Head of caudate nucleus (tissue), 42 donors: ENCODE measurements at regions not wholly inside any gene's neighbourhood (a gene's known extent, or its start where the extent isn't known, plus 50 kb on each side); places are given as distances from the start of the nearest gene placed in this dataset.

Experiments
- DNase-seq, 42 donors: peaks; one replicate each; pipeline versions ENCODE4 v3.0.0 to v3.0.0-alpha.2; 2020 to 2021; ENCODE audit warnings: mixed read lengths in 7 of 42
- intact Hi-C: fragments of 100-400 bp; cut with DNase I; formaldehyde crosslinking; loops from one replicate; pipeline ENCODE4 v1.15.0; 2022

DNA sequence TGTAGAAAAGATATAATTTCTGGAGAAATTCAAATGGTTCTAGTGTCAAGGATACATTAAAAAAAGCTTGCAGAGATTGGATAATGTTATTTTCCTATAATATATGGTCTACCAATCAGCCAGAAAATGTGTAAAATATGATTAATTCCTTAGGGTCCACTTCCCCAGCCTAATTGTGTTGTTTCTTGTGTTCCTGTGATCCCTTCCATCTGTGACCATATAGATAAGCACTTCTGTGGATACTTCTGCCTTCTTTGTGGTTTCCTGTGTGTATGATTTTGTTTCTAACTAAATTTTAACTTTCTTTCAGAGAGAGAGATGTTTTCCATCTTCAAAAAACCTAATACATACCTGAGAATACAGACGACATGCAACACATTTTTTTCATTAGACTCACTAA is 367.1 kb upstream of the PIK3C3 start:
- intact Hi-C loops, result no loop called here
- DNase-seq, result no peak

DNA sequence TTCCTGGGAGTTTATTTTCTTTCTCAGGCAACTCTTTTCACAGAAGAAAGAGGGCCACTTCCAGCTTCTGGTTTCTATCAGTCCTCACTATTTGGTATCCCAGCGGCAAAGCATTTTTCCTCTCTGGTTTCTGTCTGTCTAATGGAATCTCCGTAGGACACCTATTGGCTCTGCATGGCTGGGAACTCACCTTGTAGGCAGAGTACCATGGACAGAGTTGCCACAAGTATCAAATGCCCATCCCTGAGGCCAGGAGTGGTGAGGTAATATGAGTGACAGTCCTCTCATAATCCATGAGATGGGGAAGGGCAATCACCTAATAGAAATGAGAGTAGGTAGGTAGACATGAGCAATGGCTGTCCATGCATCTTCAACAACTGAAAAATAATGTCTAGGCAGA is 369.5 kb upstream of the PIK3C3 start:
- intact Hi-C loops, result no loop called here

DNA sequence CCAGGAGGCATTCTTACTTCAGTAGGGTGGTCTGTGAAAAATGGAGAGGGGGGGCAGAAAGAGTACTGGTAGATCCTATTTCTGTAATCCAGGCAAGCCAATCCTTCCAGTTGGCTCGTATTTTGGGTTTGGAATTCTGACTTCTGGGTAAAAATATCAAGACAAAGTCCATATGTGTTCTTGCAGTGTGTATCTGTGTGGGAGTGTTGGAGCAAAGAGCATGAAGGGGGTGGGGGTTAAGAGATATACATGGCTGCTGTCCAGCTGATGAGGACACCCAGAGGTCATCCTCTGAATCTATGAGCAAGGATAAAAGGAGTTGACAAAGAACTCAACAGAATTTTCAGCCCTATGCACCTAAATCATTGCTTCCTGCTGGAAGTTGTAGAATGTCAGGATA is 375.8 kb upstream of the PIK3C3 start:
- no peak for DNase-seq
- intact Hi-C loops, result no loop called here

More for the DNA sequence above, 369.5 kb upstream of the PIK3C3 start:
- DNase-seq, result no peak

DNA sequence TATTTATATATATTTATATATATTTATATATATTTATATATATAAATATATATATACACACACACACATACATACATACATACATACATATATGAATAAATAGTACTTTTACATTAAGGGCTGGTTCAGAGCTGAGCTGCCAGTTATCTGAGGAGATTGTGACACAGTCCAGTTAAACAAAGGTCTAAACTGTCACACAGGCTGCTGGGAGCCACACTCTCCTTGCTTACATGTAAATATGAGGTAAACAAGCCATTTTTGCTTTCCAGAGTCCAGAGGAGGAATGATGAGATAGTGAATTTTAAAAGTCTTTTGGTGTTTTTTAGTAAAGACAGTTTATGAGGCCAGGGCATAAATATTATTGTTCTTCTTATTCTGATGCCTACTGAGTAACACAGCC is 377.5 kb upstream of the PIK3C3 start:
- DNase-seq, result no peak
- intact Hi-C loops, result no loop called here

DNA sequence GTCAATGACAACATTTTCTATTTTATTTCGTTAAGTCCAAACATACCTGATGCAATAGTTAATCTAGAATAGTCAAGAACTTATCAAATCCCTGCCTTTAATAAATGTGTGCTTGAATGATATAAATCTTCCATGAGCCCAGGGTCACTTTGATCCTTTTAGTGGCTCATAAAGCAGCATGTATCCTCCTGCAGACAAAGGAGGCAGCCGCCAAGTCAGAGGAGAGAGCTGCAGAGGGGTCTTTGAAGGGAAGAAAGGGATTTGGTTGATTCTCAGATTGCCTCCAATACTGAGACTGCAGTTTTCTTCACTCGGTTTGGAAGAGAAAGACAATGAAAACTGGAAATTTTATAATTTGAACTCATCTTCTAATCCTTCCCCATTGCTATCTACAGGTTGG is 378.4 kb upstream of the PIK3C3 start:
- DNase-seq, result no peak
- intact Hi-C loops, result no loop called here

DNA sequence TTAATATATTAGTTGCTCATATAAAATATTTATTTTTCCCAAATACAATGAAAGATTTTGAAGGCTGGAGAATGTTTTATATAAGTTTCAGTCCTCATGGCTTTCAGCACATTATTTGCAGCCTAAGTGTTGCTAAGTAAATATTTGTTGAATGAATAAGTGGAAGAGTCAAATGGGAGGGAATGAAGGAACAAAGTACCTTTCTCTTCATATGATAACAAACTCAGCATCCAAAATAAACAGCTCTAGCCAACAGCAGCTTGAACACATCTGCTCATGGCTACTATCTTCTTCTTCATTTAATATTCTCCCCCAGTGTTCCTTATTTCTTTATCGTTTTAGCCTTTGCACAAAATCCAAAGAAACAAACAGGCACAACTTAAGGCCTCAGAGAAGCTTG is 385.2 kb upstream of the PIK3C3 start:
- intact Hi-C loops, result no loop called here
- DNase-seq, result no peak

DNA sequence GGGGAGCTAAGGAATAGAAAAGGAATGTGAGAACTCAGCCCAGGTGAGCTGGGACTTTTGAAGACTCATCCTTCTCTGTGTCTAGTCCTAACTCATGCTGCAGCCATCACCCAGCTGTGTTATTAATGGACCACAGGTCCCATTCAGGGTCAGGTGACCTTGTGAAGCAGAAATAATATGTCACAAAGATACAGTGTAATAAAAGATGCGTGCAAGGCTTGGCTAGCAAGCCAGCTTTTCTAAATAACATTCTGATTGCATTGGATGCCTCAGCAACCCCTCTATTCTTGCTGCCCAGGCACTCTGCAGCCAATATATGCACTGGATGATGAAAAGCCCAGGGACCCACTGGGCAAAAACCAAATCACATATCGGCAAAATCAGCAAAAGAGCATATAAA is 393.1 kb upstream of the PIK3C3 start:
- intact Hi-C loops, result no loop called here
- no peak for DNase-seq

DNA sequence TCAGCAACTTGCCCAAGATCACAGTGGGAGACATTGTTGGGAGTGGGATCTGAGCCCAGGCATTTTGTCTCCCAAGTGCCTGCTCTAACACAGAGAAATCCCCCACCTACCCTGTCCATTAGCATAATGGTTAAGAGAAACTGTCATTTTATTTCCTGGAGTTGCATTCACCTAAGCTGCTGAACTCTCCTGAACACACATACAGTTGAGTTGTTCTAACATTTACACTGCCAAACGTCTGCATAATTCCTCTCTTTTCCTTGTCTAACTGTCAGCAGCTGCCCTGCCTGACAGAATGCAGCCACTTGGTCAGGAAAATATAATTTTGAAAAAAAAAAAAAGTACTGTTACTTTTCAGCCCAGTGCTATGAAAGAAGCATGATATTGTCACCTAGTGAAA is 396.3 kb upstream of the PIK3C3 start:
- peak in 1 of 42 donors; percentile 10 for DNase-seq
- intact Hi-C loops, result no loop called here

DNA sequence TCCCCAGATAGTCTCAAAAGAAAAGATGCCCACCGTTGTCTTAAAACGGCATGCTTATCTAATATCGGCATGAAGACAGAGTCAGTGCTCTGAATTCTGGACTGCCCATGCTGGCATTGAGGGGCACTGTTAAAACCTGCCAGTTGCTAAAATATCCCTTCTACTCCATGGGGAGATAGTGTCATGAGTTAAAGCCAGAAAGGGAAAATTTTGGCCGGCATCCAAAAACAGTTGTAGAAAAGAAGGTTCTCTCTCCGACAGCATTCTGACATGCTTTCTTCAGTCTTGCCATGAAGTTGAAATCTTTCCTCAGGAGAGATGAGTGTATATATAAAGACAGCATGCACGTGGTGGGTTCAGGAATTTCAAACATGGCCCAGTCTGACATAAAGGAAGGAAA is 401.3 kb upstream of the PIK3C3 start:
- no peak for DNase-seq
- intact Hi-C loops, result no loop called here

DNA sequence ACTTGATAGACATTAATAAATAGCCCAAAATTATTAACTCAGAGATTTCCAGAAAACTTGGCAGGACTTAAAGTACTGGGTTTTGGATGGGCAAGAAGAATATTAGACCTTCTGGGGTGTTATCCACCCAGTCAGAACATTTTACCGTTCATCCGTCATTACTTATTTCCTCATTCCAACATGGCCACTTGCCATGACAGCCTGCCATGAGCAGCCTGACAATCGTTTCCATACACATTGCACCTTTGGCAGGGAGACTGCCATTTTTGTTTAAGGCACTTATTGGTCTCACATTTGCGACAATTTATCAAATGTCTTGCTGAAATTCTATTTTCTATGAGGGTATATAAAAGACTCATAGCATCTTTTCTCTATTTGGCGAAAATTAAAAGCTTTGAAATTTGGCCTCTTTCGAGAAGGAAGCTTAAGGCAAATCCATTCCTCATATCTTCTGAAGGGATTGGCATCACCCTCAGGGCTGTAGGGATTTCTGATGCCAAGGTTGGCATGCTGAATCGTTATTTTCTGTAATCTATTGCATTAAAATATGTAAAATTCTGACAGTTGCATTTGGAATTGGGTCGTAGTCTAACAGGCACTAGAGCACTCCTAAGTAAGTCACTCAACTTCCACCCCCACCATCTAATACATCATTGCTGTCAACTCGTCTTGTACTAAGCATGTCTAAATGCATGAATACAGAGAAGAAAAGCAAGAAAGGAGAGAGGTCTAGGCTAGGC is 406.3 kb upstream of the PIK3C3 start:
- DNase-seq, result peak in 3 of 42 donors; percentile 7 to 43 (median 21)
- intact Hi-C loops, result no loop called here

DNA sequence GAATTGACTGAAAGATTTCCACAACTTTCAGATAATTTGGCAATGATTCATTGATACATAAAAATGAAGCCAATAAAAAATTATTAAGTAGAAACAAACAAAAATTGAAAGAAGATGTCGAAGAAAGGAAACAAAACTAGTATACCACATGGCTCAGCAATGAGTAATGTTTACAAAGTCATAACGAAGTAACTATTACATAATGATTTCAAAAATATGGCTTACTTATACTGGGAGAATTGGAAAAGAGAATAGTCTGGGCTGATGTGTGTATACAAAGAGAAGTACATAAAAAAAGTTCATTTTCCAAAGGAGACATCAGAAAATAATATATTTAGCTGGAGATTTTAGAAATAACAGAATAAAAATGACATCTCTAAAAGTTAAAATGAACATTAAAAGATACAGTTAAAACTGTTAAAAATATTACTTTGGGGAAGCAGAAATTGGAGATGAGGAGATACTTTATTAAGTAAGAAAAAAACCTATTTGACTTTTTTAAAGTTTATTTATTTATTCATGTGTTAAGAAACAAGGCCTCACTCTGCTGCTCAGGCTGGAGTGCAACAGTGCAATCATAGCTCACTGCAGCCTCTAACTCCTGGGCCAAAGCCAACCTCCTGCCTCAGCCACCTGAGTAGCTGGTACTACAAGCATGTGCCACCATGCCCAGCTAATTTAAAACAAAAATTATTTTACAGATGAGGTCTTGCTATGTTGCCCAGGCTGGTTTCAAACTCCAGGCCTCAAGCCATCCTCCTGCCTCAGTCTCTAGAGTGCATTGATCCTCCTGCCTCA is 409.7 kb upstream of the PIK3C3 start:
- no peak for DNase-seq
- intact Hi-C loops, result no loop called here

DNA sequence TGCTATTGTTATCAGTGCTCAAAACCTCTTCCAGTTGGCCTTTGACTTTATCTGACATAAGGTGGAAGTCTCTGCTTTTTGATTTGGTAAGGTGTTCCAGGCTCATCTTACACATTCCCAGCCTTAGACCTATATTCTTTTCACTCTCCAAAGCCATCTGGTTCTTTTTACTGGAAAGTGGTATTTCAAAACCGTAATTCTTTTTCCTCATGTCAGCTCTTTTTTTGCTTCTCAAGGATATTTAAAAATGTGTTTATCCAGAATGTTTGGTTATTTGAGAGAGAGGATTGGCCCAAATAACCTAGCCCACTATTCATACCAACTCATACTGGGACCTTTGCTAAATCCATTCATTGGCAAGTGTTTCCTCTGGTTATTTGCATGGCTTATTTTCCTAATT is 411.2 kb upstream of the PIK3C3 start:
- intact Hi-C loops, result no loop called here
- DNase-seq, result no peak

DNA sequence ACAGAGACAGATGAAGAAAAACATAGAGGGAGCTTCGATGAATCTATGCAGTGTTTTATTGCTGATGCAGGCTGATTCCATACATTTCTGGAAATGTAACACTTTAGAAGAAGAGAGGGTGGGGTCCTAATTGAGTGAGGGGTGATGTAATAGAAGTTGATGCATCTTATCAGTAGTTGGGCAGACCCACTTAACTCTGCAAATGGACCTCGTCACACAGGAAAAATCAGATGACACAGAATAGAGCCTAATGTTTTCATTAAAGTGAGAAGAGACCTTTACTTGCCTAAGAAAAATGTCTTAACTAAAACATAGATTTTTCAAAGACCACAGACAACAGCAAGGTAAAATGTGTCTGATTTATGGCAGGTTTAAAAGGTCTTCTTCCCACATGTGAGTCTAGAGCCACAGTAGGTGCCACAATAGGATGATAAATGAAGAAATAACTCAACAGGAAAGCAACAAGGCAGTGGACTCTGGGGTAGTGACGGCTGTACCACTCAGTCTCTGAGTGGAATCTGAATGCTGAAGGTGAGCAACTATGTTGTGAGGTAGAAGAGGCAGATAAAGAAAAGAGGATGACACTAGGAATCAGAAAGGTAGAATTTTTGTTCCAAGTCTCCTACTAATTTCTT is 414.7 kb upstream of the PIK3C3 start:
- DNase-seq, result no peak
- intact Hi-C loops, result no loop called here

DNA sequence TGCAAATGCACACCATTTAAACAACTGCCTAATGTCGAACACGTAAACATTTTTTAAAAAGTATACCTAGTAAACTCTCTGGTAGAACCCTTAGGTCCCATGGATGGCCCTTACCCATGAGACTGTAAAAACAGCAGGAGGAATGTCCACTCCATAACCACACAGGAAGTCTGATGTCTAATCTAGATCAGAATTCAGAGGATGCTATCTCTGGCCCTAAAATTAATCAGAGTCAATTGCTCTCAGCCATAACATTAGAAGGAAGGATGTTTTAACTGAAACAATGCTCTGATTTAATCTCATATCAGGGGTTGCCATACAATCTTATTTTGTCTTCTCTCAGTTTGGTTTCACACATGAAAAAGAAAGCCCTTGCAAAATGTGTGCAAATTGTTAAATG is 416.3 kb upstream of the PIK3C3 start:
- no peak for DNase-seq
- intact Hi-C loops, result no loop called here

DNA sequence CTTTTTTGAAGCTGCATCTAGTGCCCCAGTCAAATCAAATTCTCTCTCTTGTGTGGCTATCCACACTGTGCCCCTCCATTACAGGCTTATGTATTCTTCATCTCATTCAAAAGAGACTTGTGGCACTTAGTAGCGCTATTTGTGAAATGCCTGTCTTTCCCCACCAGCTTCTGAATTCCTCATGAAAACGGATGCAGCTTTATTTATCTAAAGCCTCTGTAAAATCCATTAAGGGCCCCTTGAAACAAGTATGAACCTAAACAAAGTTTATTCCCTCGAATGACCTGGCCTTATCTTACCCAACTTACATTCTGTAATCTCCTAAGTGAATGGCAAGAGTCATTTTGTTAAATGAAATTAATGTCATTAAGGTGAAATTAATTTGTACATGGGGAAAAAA is 417.4 kb upstream of the PIK3C3 start:
- intact Hi-C loops, result no loop called here
- no peak for DNase-seq

DNA sequence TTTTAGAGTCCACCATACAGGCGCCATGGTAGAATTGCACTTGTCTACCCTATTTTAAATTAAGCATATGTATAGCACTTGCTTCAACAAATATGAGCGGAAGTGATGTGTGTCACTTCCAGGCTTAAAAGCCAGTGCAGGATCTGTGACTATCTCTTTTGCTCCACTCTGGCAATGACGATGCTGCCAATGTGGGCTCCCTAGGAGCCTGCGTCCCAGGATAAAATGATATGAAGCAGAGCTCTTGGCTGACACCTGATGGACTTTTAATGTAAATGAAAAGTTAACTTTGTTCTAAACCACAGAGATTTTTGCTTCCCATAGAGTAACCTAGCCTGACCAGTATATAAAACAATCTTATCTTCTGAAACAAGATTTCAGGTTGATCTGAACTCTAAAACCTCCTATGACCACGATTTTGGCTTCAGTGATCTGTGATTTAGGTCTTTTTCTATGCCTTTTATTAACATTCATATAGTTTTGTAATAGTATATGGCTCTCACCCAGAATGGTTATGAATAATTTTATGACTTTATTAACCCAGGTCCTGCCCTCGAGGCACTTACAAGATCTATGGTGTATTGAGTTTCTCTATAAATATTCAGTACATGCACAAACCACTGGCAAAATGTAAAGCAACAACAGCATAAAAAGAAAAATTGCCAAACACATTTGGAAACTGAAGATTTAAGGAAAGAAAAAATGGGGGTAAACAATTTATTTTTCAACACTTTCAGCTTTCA is 422.5 kb upstream of the PIK3C3 start:
- intact Hi-C loops, result no loop called here

DNA sequence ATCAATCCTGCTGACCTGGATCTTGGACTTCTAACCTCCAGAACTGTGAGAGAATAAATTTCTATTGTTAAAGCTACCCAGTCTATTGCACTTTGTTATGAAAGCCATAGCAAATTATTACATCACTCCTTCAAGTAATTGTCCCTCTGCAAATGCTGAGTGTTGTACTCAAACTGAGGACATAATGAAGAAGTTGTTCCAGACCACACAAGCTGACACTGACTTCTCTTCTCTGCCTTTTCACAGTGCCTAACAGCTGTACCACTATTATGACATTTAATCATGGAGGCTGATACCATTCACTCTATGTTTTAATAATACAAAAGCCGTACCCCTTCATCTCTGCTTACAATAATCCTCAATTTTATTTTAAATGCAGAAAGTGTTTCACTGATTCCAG is 424.1 kb upstream of the PIK3C3 start:
- intact Hi-C loops, result no loop called here
- no peak for DNase-seq

More for the DNA sequence above, 422.5 kb upstream of the PIK3C3 start:
- peak in 1 of 42 donors; percentile 7 for DNase-seq

DNA sequence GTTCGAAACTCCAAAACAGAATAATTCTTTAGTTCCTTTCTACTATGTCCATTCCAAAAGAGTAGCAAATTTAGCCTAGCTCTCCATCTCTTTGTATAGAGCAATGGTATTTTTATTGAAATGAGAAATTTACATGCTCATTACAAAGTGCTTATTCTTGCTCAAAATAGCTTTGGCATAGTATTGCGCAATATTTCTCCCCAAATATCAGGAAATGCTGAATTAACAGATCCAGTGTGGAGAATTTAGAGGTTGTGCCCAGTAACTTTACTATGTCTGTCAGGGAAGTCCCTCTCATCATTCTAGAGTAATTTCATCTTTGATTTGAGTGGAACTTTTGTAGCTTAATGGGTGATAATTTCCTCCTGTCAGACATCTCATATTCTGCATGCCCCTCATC is 425.9 kb upstream of the PIK3C3 start:
- intact Hi-C loops, result no loop called here
- no peak for DNase-seq

DNA sequence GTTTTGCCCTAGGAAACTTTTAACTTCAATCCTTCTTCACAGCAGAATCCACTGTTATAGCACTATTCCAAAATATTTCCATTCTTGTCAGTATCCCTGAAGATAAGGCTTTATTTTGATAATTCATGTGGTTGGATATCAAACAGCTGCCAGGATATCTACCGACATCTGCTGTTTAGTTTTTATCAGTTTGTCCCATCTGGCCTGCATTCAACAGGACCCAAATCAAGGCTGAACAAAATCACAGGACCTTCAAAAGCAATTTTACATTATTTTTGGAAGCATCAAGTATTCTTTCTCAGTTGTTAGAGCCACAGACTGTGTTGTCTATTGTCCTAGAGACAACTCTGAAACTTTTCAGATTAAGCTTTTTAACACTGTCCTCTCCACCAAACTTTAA is 429.0 kb upstream of the PIK3C3 start:
- intact Hi-C loops, result no loop called here
- DNase-seq, result no peak
